ENCODE measurements at regions not wholly inside any gene's neighbourhood (a gene's known extent, or its start where the extent isn't known, plus 50 kb on each side); places are given as distances from the start of the nearest gene placed in this dataset.
A peak's percentile ranks its signal among the peaks of the same experiment; 100 is the strongest.

DNA sequence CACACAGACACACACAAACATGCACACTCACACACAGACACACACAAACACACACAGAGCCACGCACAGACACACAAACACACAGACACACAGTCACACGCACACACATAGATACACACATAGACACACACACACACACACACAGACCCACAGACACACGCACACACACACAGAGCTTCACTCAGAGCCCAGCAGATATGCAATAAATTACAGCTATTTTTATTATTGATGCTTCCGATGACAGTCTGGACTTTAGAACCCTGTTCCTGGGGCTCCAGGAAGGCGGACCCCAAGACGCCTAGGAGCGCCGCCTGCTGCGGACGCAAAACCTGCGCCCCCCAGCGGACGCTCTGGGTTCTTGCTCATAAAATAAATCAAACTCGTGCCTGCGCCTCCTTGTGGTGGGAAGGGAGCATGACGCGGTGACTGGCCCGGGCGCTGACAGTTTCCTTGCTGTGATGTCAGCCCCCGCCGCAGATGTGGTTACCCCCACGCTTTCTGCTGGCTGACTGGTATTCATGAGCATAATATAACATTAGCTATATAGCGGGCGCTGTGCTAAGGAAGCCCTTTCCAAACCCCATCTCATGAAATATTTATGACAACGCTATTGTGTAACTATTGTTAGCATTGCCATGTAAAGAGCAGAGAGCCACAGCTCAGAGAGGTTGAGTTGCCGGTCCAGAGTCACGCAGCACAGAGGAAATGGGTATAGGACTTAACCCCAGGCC lies 64.4 kb upstream of the TM9SF2 start:
- DNase-seq: peak; percentile 88
- in situ Hi-C loops (cut with HindIII; ENCODE audit: low pct_ligation_motif_present, low sequenced_read_pairs): no loop called here
- peaks cover 3% of the 10 kb centered on the region for H3K27me3 ChIP-seq (replicated peaks)
- TF ChIP-seq, protein P1, sequence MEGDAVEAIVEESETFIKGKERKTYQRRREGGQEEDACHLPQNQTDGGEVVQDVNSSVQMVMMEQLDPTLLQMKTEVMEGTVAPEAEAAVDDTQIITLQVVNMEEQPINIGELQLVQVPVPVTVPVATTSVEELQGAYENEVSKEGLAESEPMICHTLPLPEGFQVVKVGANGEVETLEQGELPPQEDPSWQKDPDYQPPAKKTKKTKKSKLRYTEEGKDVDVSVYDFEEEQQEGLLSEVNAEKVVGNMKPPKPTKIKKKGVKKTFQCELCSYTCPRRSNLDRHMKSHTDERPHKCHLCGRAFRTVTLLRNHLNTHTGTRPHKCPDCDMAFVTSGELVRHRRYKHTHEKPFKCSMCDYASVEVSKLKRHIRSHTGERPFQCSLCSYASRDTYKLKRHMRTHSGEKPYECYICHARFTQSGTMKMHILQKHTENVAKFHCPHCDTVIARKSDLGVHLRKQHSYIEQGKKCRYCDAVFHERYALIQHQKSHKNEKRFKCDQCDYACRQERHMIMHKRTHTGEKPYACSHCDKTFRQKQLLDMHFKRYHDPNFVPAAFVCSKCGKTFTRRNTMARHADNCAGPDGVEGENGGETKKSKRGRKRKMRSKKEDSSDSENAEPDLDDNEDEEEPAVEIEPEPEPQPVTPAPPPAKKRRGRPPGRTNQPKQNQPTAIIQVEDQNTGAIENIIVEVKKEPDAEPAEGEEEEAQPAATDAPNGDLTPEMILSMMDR (IDR thresholded peaks at IDR 0.05; ENCODE audit: low read depth, low read length, missing control alignments): peak; percentile 99
- no peak overlapping the region for H3K27ac ChIP-seq
- H3K36me3 ChIP-seq (replicated peaks): no peaks in the 10 kb centered on the region
- H3K4me3 ChIP-seq (ENCODE audit: low read depth, low read length): no peak overlapping the region

DNA sequence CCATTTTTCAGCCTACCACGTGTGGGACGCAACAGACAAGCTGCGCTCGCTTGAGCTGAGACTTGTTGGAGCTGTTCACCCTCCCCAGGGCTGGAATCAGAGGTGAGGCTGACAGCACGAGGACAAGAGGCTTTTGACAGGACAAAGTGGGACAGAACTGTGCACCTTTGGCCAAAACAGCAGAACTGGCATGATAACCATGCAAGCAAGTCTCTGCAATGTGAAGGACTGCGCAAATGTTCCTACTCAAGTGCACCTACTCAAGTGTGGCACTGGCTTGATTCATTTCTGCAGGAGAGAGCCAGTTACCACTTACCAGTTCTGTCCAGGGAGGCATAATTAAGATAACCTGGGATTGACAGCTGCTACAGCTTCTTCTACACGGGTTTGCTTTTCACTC lies 62.2 kb upstream of the TM9SF2 start:
- Histone ChIP-seq H3K27me3 (replicated peaks) (peaks cover 3% of the 10 kb centered on the region), H3K36me3 (replicated peaks) (no peaks in the 10 kb centered on the region), H3K27ac (no peak overlapping the region), H3K4me3 (ENCODE audit: low read depth, low read length) (no peak overlapping the region)
- in situ Hi-C loops (cut with HindIII; ENCODE audit: low pct_ligation_motif_present, low sequenced_read_pairs): no loop called here
- TF ChIP-seq, protein P1 (IDR thresholded peaks at IDR 0.05; ENCODE audit: low read depth, low read length, missing control alignments): no peak
- no peak for DNase-seq

DNA sequence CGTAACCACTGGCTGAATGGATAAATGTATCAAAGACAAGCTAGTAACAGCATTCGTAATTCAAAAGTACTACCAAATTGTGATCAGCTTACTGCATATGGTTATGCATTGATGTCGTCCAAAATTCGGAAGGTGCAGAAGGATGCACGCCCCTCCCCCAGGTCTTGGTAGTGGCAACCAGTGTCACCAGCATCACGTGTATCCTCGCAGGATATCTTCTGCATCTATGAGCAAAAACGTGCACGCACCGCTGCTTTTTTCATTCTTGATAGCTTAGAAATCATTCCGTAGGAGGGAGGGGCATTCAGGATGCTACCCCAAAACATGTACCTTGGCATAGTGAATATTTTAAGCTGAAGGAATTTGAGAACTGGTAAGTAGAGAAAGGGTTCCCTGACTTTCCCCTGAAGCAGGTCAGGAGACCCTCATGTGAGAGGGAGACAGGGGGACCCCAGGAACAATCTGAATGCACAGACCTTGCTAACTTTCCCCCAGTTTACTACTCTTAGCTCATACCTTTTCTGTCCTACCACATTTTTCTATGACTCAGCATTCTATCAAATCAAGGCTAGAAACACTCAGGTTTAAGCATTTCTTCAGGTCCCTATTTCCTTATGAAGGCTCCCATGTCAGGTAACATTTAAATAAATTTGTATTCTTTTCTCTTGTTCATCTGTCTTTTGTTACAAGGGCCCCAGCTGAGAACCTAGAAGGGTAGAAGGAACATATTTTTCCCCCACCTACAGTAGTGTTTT lies 61.2 kb upstream of the TM9SF2 start:
- TF ChIP-seq, protein P1 (IDR thresholded peaks at IDR 0.05; ENCODE audit: low read depth, low read length, missing control alignments): no peak
- no peak overlapping the region for H3K4me3 ChIP-seq (ENCODE audit: low read depth, low read length)
- in situ Hi-C loops (cut with HindIII; ENCODE audit: low pct_ligation_motif_present, low sequenced_read_pairs): no loop called here
- peaks cover 3% of the 10 kb centered on the region for H3K27me3 ChIP-seq (replicated peaks)
- no peak overlapping the region for H3K27ac ChIP-seq
- no peaks in the 10 kb centered on the region for H3K36me3 ChIP-seq (replicated peaks)
- no peak for DNase-seq

DNA sequence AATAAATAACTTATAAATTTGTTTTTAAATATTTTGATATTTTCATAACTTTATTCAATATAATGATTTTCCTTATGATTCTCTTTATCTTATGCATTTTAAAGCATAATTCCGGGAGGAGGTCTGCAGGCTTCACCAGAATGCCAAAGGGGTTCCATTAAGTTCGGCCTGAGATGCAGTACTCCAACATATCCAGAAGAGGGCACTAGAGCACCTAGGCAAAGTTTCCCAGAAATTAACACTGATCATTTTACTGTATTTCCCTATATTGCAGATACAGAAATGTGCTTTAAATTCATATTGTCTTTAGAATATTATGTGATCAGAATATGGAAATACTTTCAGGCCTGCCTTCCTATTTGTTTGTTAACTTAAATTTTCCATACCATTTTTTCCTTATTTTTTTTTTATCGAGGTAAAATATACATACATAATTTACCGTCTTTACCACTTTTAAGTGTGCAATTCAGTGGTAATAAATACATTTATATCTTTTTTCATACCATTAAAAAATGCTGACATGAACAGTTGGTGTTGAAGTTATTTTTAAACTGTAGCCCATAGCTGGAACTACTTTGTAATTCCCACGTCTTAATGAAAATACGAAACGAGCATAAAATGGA lies 58.9 kb upstream of the TM9SF2 start:
- Histone ChIP-seq H3K4me3 (ENCODE audit: low read depth, low read length) (no peak overlapping the region), H3K27me3 (replicated peaks) (peaks cover 3% of the 10 kb centered on the region), H3K27ac (no peak overlapping the region), H3K36me3 (replicated peaks) (no peaks in the 10 kb centered on the region)
- in situ Hi-C loops (cut with HindIII; ENCODE audit: low pct_ligation_motif_present, low sequenced_read_pairs): no loop called here
- TF ChIP-seq, protein P1 (IDR thresholded peaks at IDR 0.05; ENCODE audit: low read depth, low read length, missing control alignments): peak; percentile 92
- peak; percentile 39 for DNase-seq

DNA sequence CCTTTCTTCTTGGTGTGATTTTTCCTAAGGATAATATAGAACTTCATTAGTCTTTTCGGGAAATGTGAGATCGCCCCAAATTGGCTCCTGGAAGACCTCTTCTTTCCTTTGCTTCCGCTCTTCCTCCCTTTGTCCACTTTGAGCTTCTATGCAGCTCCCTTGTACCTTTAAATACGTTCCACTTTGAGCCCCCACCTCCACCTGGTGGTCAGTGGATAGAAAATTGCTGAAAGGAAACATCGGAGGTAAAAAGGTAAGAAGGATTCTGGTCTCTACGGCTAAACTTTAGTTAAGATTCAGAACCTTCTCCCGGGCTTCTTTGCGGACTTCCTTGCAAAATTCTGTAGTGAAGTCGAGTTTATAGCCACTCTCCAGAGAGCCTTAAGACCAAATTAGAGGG lies 55.0 kb upstream of the TM9SF2 start:
- no peaks in the 10 kb centered on the region for H3K27me3 ChIP-seq (replicated peaks)
- TF ChIP-seq, protein P1 (IDR thresholded peaks at IDR 0.05; ENCODE audit: low read depth, low read length, missing control alignments): peak; percentile 34
- H3K27ac ChIP-seq: no peak overlapping the region
- DNase-seq: no peak
- no peaks in the 10 kb centered on the region for H3K36me3 ChIP-seq (replicated peaks)
- in situ Hi-C loops (cut with HindIII; ENCODE audit: low pct_ligation_motif_present, low sequenced_read_pairs): no loop called here
- H3K4me3 ChIP-seq (ENCODE audit: low read depth, low read length): no peak overlapping the region

All from brain microvascular endothelial cell (primary cell).